ENCODE measurements at regions not wholly inside any gene's neighbourhood (a gene's known extent, or its start where the extent isn't known, plus 50 kb on each side); places are given as distances from the start of the nearest gene placed in this dataset.
A peak's percentile ranks its signal among the peaks of the same experiment; 100 is the strongest.

DNA sequence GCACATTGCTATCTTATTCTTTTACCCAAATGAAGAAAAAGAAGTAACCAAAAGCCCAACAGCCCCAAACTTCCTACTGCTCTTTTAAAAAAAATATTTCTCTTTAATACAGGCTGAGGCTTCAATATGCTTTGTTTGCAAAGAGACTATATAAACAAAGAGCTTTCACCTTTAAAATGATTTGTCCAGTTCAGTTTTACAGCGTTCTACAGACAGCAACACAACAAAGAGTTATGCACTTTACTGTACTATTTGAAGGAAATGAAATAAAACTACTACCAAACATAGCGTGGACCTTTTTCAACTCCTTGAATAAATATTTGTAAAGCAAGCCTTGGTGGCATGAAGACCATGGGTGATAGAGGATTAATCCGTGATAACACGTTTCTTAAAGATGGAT lies 151.2 kb downstream of the FGF9 start:
- no peak for DNase-seq

GRCh38 chr13:21823416-21823815 lies 152.5 kb downstream of the FGF9 start:
- no peak for DNase-seq

GRCh38 chr13:21823949-21824348 lies 153.1 kb downstream of the FGF9 start:
- no peak for DNase-seq

GRCh38 chr13:21825186-21825585 lies 154.3 kb downstream of the FGF9 start:
- no peak for DNase-seq

DNA sequence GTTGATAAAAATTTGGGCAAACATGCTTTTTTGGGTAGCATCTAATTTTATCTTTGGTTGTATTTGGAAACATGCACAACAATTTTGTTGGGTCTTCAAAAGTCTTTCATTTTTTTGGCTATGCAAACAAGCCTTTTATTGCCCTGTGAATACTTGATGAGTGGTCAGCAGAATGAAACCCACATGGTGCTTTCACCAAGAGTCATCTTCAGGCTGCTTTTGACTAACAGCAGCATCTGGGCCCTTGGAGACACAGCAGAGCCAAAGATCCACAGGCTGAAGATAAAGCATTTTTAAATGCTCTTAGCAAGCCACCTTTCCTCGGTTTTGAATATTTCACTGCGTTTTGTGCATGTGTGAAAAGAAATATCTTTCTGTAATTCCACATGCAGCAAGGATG lies 154.9 kb downstream of the FGF9 start:
- DNase-seq = no peak

GRCh38 chr13:21826214-21827015 lies 155.5 kb downstream of the FGF9 start:
- no peak for DNase-seq

- no peak for DNase-seq
Observed at GRCh38 chr13:21831654-21832324, 160.9 kb downstream of the FGF9 start.

DNA sequence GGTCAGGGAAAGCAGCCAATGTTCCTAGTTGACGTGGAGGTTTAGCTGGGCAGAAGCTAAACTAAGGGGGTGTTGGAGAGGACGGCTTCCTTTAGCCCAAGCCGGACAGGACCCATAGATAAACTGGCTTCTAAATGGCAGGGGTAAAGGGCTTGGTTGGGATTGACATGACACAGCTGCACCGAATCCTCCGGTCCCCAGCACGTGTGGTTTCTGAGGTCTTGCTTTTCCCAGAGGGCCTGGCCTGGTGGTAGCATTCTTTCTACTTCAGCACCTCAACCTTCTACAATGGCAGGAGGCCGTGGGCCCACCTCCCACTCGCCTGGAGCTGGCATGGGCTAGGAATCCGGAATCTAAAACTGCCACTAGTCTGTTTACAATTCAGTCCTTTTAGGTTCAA lies 163.0 kb downstream of the FGF9 start:
- no peak for DNase-seq

- DNase-seq = no peak
Observed at GRCh38 chr13:21834521-21834920, 163.6 kb downstream of the FGF9 start.

DNA sequence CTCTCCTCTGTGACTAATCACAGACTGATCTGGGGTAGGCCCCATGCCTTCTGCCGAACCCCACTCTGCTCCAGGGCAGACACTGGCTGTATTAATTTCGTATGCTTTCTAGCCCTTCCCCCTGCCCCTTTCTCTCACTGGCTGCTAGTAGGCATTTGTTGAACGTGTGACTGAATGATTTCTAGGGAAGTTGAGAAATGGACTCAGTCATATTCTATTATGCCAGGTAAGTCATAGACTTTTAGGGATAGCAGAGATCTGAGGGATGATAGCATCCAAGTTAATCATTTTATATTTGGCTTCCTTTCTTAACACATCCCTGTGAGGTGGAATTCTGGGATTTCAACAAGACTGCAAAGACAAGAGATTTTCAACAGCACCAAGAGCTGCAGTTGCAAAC lies 166.4 kb downstream of the FGF9 start:
- DNase-seq = no peak

GRCh38 chr13:21837841-21838551 lies 167.1 kb downstream of the FGF9 start:
- DNase-seq = no peak

DNA sequence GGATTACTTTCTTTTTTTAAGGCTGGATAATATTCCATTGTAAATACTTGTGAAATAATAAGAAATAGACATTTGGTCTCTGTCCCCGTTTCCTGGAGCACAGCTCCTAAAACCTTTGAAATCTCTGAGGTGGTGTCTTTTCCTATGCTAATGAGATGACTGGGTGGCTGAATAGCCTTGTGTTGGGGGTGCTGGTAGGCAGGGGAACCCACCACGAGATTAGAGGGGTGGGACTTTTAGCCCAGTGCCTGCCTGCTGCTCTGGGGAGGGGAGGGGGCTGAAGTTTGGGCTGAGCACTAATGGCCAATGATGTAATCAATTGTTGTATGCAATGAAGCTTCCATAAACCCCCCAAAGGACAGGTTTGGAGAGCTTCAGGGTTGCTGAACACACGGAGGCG lies 175.7 kb downstream of the FGF9 start:
- no peak for DNase-seq

DNA sequence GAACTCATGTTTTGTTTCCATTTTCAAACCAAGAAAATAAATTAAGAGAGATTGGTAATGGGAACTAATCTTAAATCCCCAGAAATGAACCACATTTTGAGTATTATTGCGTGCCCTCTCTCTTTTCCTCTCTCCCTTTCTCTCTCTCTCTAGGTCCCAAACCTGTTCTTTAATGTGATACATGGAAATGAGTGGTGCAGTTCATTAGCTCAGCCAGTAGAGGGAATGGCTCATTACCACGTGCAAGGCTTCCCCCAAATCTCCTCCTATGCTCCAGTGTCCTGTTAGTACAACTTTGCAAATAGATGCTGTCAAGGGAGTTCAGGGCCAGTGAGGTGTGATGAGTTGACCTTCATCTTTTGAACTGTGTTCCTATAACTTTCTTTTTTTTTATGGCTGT lies 178.4 kb downstream of the FGF9 start:
- peak in 1 of 2 donors; percentile 1 for DNase-seq

DNA sequence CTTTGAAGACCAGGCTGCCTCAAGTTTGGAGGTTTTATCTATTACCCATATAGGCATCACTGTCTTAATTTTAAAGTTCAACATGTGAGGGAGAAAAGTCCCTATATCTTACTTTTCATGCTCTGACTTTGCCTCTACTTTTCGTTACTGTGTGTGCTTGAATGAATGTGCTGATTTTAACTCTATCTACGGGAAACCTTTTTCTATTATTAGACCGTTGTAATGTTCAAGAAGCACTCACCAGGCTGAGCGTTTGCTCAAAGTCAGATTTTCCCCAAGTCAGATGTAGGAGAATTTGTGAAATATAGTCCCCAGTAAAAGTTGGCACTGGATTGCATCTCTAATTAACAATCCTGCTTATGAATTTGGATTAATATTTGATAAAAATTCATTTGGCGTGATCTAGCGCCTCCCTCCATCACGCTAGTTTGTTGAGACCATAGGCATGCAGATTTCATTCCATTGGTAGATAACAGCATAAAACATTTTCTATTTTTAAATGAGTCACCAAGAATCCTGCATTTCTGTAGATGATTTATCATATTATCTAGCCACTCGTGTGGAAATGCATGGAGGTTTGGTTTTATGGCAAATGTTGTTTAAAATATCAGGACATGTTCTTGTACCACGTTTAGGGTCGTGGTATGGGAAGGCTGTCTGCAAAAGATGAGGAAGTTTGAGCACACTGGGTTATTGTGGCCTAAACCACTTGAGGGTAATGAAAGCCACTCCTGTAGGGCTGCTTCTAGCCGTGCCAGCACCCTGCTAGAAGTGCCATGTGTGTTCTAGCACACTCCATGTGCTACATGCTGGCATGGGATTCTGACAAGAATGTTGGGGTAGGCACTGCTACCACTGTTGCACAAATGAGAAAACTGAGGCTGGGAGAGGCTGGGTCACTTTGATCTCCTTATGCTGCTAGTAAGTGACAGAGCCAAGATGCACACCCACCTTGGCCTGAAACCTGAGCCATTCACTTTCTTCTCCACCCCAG lies 179.4 kb downstream of the FGF9 start:
- DNase-seq = no peak

DNA sequence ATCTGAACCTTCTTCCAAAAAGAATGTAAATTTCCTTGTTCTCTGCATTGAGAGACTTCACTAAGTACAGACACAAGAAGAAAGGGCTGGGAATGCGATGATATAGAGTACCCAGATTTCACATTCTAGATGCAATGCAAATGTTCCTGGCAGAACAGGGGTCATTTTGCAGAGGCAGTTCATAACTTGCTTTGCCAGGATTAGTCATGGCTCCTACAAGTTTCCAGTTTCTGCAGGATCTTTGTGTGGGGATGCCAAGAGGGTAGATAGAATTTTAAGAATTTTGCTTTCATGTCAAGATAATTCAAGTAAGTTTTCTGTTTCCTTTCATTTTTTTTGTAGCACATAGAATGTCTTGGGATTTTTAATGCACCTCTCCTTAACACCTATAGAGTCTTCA lies 181.2 kb downstream of the FGF9 start:
- no peak for DNase-seq

- DNase-seq = no peak
Observed at GRCh38 chr13:21853779-21854178, 182.9 kb downstream of the FGF9 start.

DNA sequence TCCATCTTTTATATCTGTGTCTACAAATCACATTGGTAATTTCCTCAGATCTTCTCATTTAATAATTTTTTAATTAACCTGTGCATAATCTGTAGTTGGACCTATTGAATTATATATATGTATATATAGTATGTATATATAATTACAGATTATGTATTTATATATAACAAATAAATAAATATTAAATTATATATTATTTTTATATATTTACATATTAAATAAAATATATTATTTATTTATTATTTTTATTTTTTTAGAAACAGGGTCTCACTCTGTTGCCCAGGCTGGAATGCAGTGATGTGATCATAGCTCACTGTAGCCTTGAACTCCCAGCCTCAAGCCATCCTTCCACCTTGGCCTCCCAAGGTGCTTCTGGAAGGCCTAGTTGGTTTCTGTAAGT lies 197.9 kb downstream of the FGF9 start:
- no peak for DNase-seq

GRCh38 chr13:21871382-21871781 lies 200.5 kb downstream of the FGF9 start:
- no peak for DNase-seq

DNA sequence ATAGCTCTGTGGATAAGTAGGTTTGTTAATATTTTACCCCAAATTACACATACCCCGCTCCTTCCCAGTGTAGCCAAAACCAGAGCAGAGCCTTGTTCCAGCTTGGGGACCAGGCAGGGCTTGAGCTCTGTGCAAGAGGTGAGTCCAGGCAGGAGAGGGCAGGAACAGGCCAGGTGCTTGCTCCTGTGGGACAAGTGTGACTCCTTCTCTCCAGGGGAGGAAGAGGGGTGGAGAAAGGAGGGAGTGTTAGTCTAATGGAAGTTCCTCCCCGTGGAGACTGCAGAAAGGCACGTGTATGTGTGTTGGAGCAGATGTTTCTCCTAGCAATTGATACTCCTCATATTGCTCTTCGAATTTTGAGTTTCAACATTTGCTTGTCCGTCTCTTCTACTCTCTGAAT lies 201.0 kb downstream of the FGF9 start:
- DNase-seq = no peak

GRCh38 chr13:21872795-21873194 lies 201.9 kb downstream of the FGF9 start:
- no peak for DNase-seq

- no peak for DNase-seq
Observed at GRCh38 chr13:21875116-21875515, 204.2 kb downstream of the FGF9 start.

GRCh38 chr13:21879263-21879914 lies 208.5 kb downstream of the FGF9 start:
- DNase-seq = no peak
